CD14-positive monocyte (primary cell): ENCODE measurements at regions not wholly inside any gene's neighbourhood (a gene's known extent, or its start where the extent isn't known, plus 50 kb on each side); places are given as distances from the start of the nearest gene placed in this dataset.

Experiments
- DNase-seq, 3 donors: peaks; one replicate each; pipeline ENCODE4 v3.0.0-alpha.2; 2011 to 2022
- H2AFZ ChIP-seq: 2 replicates; pipeline ENCODE4 v1.6.0; 2012; ENCODE audit warnings: mild to moderate bottlenecking, low read depth, low read length, inconsistent platforms; ENCODE audit not compliant: insufficient read depth, poor library complexity, severe bottlenecking
- H3K27ac ChIP-seq, 2 donors: 1 replicate in 1 of 2; 2 replicates in 1 of 2; pipeline ENCODE4 v1.5.1; 2012 to 2013; ENCODE audit warnings: low read length in 2 of 2, control low read depth in 1 of 2, inconsistent platforms in 1 of 2, low read depth in 1 of 2, mild to moderate bottlenecking in 1 of 2
- H3K27me3 ChIP-seq, 2 donors: one replicate each; pipeline versions ENCODE4 v1.6.0 to v1.6.1; 2011 to 2013; ENCODE audit warnings: low read length in 2 of 2; ENCODE audit not compliant: control insufficient read depth in 2 of 2, insufficient read depth in 2 of 2
- H3K36me3 ChIP-seq, 2 donors: replicated peaks in 1 of 2; 1 replicate in 1 of 2; 2 replicates in 1 of 2; pipeline versions ENCODE4 v1.5.1 to v1.6.1; 2012 to 2013; ENCODE audit warnings: low read length in 2 of 2, control low read depth in 1 of 2, inconsistent platforms in 1 of 2, mild to moderate bottlenecking in 1 of 2; ENCODE audit not compliant: insufficient read depth in 2 of 2, control insufficient read depth in 1 of 2
- H3K4me1 ChIP-seq, 2 donors: 1 replicate in 1 of 2; 2 replicates in 1 of 2; pipeline versions ENCODE4 v1.5.1 to v1.6.1; 2012 to 2013; ENCODE audit warnings: low read length in 2 of 2, control low read depth in 1 of 2, inconsistent platforms in 1 of 2, mild to moderate bottlenecking in 1 of 2, moderate library complexity in 1 of 2; ENCODE audit not compliant: insufficient read depth in 2 of 2, control insufficient read depth in 1 of 2
- H3K4me2 ChIP-seq: replicated peaks from 2 replicates; pipeline ENCODE3; 2012; ENCODE audit warnings: low read length, moderate library complexity, mild to moderate bottlenecking; ENCODE audit not compliant: poor library complexity, severe bottlenecking; ENCODE audit errors: extremely low read depth
- H3K4me3 ChIP-seq, 3 experiments: fragments of 200-600 bp in 1 of 3; sonication (generic) in 1 of 3; replicated peaks in 1 of 3; 1 replicate in 2 of 3; 2 replicates in 1 of 3; pipeline ENCODE4 v1.5.1; 2011 to 2013; ENCODE audit warnings: low read length in 3 of 3, mild to moderate bottlenecking in 3 of 3, control low read depth in 2 of 3, low read depth in 2 of 3, inconsistent platforms in 1 of 3, moderate library complexity in 1 of 3
- H3K79me2 ChIP-seq: 2 replicates; pipeline ENCODE4 v1.6.0; 2012; ENCODE audit warnings: mild to moderate bottlenecking, control low read depth, inconsistent platforms, low read length, moderate library complexity; ENCODE audit not compliant: insufficient read depth
- H3K9ac ChIP-seq: 2 replicates; pipeline ENCODE4 v1.6.0; 2017; ENCODE audit warnings: low read length, mild to moderate bottlenecking; ENCODE audit not compliant: insufficient read depth, poor library complexity, severe bottlenecking
- H3K9me3 ChIP-seq, 2 donors: replicated peaks in 1 of 2; 1 replicate in 1 of 2; 2 replicates in 1 of 2; pipeline versions ENCODE4 v1.5.1 to v1.6.1; 2012 to 2013; ENCODE audit warnings: low read length in 2 of 2, control low read depth in 1 of 2; ENCODE audit not compliant: control insufficient read depth in 1 of 2, insufficient read depth in 1 of 2
- H4K20me1 ChIP-seq: 2 replicates; pipeline ENCODE4 v1.6.0; 2012; ENCODE audit warnings: mild to moderate bottlenecking, low read length, control low read depth, moderate library complexity; ENCODE audit not compliant: insufficient read depth
- H3K27ac Mint-ChIP-seq, 7 donors: one replicate each; pipeline ENCODE4 v1.8.0; 2020; ENCODE audit warnings: mild to moderate bottlenecking in 7 of 7, mixed read lengths in 7 of 7, moderate library complexity in 6 of 7, inconsistent platforms in 2 of 7
- H3K27me3 Mint-ChIP-seq, 3 donors: one replicate each; pipeline ENCODE4 v1.8.0; 2021 to 2022; ENCODE audit warnings: low read depth in 3 of 3, mild to moderate bottlenecking in 3 of 3, mixed read lengths in 3 of 3, moderate library complexity in 3 of 3, inconsistent platforms in 1 of 3
- H3K36me3 Mint-ChIP-seq, 2 donors: one replicate each; pipeline ENCODE4 v1.8.0; 2020; ENCODE audit warnings: mixed read lengths in 2 of 2, inconsistent platforms in 1 of 2, mild to moderate bottlenecking in 1 of 2
- H3K4me1 Mint-ChIP-seq: one replicate; pipeline ENCODE4 v1.8.0; 2020; ENCODE audit warnings: mild to moderate bottlenecking, mixed read lengths
- H3K4me3 Mint-ChIP-seq, 2 donors: one replicate each; pipeline ENCODE4 v1.8.0; 2020; ENCODE audit warnings: mild to moderate bottlenecking in 2 of 2, mixed read lengths in 2 of 2, moderate library complexity in 1 of 2
- H3K9me3 Mint-ChIP-seq, 7 donors: one replicate each; pipeline ENCODE4 v1.8.0; 2020 to 2022; ENCODE audit warnings: mixed read lengths in 7 of 7, mild to moderate bottlenecking in 6 of 7, moderate library complexity in 6 of 7, inconsistent platforms in 2 of 7
- WGBS: methylation state at CpG from one replicate; pipeline ENCODE4 v1.1.5; 2013; ENCODE audit warnings: missing lambda C conversion rate; ENCODE audit not compliant: insufficient coverage; 5-methylcytosine and 5-hydroxymethylcytosine counted together
- intact Hi-C, 2 donors: fragments of 100-400 bp; cut with micrococcal nuclease; formaldehyde crosslinking; loops; one replicate each; pipeline versions ENCODE4 v1.15.0 to v1.15.1; 2023
- TF ChIP-seq, protein P1 (sequence below): fragments of 200-600 bp; IDR thresholded peaks from one replicate; pipeline ENCODE4 v1.8.0; 2022; ENCODE audit warnings: antibody characterized with exemption, mild to moderate bottlenecking

DNA sequence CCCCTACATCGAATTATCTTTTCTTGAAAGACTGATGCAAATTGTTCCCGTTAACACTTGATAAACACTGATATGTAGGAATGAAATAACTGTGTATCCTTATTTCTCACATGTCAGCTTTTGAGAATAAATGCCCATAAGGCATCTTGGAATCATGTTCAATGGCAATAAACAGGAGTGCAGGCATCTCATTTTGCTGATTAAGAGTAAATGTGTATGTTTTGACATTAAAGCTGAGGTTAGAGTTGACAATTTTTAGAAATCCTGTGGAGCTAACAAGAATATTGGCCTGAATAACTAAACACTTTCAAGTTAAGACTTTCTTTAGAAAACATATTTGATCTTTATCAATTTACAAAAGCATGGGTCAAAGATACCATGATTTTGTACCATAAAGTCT lies 646.2 kb upstream of the MIR17HG start:
- no CpG with 5 or more reads among the region's 2 CpGs for WGBS
- no peaks in the 10 kb centered on the region for H3K27me3 Mint-ChIP-seq
- Histone ChIP-seq H3K4me1 (no peaks in the 10 kb centered on the region), H4K20me1 (no peaks in the 10 kb centered on the region), H3K27me3 (no peaks in the 10 kb centered on the region), H2AFZ (no peak overlapping the region), H3K4me3 (no peak overlapping the region), H3K9me3 (peaks cover 3% of the 10 kb centered on the region in 2 donors), H3K79me2 (no peaks in the 10 kb centered on the region), H3K4me2 (no peak overlapping the region), H3K27ac (no peak overlapping the region), H3K9ac (no peak overlapping the region), H3K36me3 (no peaks in the 10 kb centered on the region)
- intact Hi-C loops: no loop called here
- no peak for DNase-seq
- H3K27ac Mint-ChIP-seq: no peak overlapping the region
- no peaks in the 10 kb centered on the region for H3K36me3 Mint-ChIP-seq
- H3K4me3 Mint-ChIP-seq: no peak overlapping the region
- TF ChIP-seq, protein P1, sequence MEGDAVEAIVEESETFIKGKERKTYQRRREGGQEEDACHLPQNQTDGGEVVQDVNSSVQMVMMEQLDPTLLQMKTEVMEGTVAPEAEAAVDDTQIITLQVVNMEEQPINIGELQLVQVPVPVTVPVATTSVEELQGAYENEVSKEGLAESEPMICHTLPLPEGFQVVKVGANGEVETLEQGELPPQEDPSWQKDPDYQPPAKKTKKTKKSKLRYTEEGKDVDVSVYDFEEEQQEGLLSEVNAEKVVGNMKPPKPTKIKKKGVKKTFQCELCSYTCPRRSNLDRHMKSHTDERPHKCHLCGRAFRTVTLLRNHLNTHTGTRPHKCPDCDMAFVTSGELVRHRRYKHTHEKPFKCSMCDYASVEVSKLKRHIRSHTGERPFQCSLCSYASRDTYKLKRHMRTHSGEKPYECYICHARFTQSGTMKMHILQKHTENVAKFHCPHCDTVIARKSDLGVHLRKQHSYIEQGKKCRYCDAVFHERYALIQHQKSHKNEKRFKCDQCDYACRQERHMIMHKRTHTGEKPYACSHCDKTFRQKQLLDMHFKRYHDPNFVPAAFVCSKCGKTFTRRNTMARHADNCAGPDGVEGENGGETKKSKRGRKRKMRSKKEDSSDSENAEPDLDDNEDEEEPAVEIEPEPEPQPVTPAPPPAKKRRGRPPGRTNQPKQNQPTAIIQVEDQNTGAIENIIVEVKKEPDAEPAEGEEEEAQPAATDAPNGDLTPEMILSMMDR: no peak
- H3K9me3 Mint-ChIP-seq: peaks cover 0 to 14% (median 10%) of the 10 kb centered on the region in 7 donors
- no peaks in the 10 kb centered on the region for H3K4me1 Mint-ChIP-seq

DNA sequence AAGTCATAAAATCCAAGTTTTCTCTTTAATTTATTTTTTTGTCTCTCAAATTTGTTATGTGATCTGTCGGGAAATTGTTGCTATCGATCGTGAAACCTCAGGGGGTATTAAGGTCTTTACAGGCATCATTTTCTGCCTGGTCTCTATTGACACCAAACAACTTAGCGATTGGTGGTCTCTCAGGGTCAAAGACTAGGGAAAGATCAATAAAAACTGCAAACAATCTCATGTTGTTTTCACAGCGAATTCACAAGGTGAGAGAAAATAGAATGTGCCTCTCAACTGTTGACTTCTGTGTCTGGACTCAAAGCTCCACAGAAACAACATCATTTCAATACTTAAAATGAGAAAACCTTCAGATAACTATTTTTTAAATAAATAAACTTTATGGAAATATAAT lies 645.4 kb upstream of the MIR17HG start:
- H3K79me2 ChIP-seq: no peaks in the 10 kb centered on the region
- intact Hi-C loops: no loop called here

More for the DNA sequence above, 645.4 kb upstream of the MIR17HG start:
- no peak overlapping the region for H2AFZ ChIP-seq
- H4K20me1 ChIP-seq: no peaks in the 10 kb centered on the region
- peaks cover 3 to 4% of the 10 kb centered on the region in 2 donors for H3K9me3 ChIP-seq
- H3K36me3 Mint-ChIP-seq: no peaks in the 10 kb centered on the region
- H3K27me3 ChIP-seq: no peaks in the 10 kb centered on the region
- no peak for DNase-seq
- no peaks in the 10 kb centered on the region for H3K27me3 Mint-ChIP-seq
- H3K36me3 ChIP-seq: no peaks in the 10 kb centered on the region
- no peak overlapping the region for H3K27ac Mint-ChIP-seq
- WGBS: no CpG with 5 or more reads among the region's 5 CpGs
- TF ChIP-seq, protein P1: no peak
- H3K4me1 Mint-ChIP-seq: no peaks in the 10 kb centered on the region
- no peak overlapping the region for H3K9ac ChIP-seq
- no peak overlapping the region for H3K4me2 ChIP-seq
- H3K9me3 Mint-ChIP-seq: peaks cover 0 to 17% (median 10%) of the 10 kb centered on the region in 7 donors
- no peaks in the 10 kb centered on the region for H3K4me1 ChIP-seq
- no peak overlapping the region for H3K27ac ChIP-seq
- no peak overlapping the region for H3K4me3 Mint-ChIP-seq
- no peak overlapping the region for H3K4me3 ChIP-seq
